HEK293 (cell line): ENCODE measurements at regions not wholly inside any gene's neighbourhood (a gene's known extent, or its start where the extent isn't known, plus 50 kb on each side); places are given as distances from the start of the nearest gene placed in this dataset.

Experiments used
- CTCF ChIA-PET: fragments of 350-600 bp; formaldehyde crosslinking; extraction: SDS; loops from one replicate; lab custom pipeline; 2021; ENCODE audit warnings: antibody characterized with exemption; lab: Yijun Ruan, JAX
- POLR2A ChIA-PET: fragments of 300-600 bp; formaldehyde crosslinking; extraction: SDS; loops from one replicate; lab custom pipeline; 2020; ENCODE audit warnings: antibody characterized with exemption, inconsistent platforms; lab: Yijun Ruan, JAX
- H3K27ac ChIP-seq: fragments of 200-500 bp; sonication (Bioruptor generic); 2 replicates; pipeline ENCODE4 v1.5.1; 2014; ENCODE audit warnings: low read depth, low read length, control low read depth, inconsistent platforms; ENCODE audit errors: extremely low read depth
- H3K36me3 ChIP-seq, 2 experiments: fragments of 200-500 bp in 1 of 2; sonication (Bioruptor generic) in 1 of 2; 1 replicate in 1 of 2; 2 replicates in 1 of 2; pipeline ENCODE4 v1.5.1; 2014 to 2017; ENCODE audit warnings: inconsistent platforms in 2 of 2, low read length in 2 of 2; ENCODE audit not compliant: control insufficient read depth in 2 of 2, insufficient read depth in 1 of 2
- H3K4me1 ChIP-seq: fragments of 200-500 bp; sonication (Bioruptor generic); 2 replicates; pipeline ENCODE4 v1.5.1; 2014; ENCODE audit warnings: mild to moderate bottlenecking, low read length, inconsistent platforms; ENCODE audit not compliant: control insufficient read depth, insufficient read depth
- H3K4me3 ChIP-seq: 2 replicates; pipeline ENCODE4 v1.5.1; 2011; ENCODE audit warnings: low read depth, mild to moderate bottlenecking, control low read depth, low read length, moderate library complexity
- H3K9me3 ChIP-seq: fragments of 200-500 bp; sonication (Bioruptor generic); 2 replicates; pipeline ENCODE4 v1.5.1; 2014; ENCODE audit warnings: low read depth, low read length, inconsistent platforms; ENCODE audit not compliant: control insufficient read depth, insufficient read depth
- KLF16 ChIP-seq: fragments of 450-650 bp; formaldehyde crosslinking; IDR thresholded peaks from 2 replicates; pipeline ENCODE4 v1.5.1; 2017; ENCODE audit warnings: missing biosample characterization, missing genetic modification characterization
- KLF9 ChIP-seq: fragments of 450-650 bp; formaldehyde crosslinking; IDR thresholded peaks from 2 replicates; pipeline ENCODE4 v1.5.1; 2016; ENCODE audit warnings: missing biosample characterization, missing genetic modification characterization, low read depth
- REPIN1 ChIP-seq: fragments of 450-650 bp; formaldehyde crosslinking; IDR thresholded peaks from 2 replicates; pipeline ENCODE4 v1.5.1; 2017; ENCODE audit warnings: missing biosample characterization, missing genetic modification characterization, low read depth
- ZBTB20 ChIP-seq: fragments of 450-650 bp; formaldehyde crosslinking; IDR thresholded peaks from 2 replicates; pipeline ENCODE4 v1.5.1; 2016; ENCODE audit warnings: missing biosample characterization, missing genetic modification characterization
- ZEB2 ChIP-seq: fragments of 450-650 bp; formaldehyde crosslinking; IDR thresholded peaks from 2 replicates; pipeline ENCODE4 v1.5.1; 2016; ENCODE audit warnings: missing biosample characterization, missing genetic modification characterization
- ZNF10 ChIP-seq: fragments of 450-650 bp; formaldehyde crosslinking; IDR thresholded peaks from 2 replicates; pipeline ENCODE4 v1.5.1; 2017; ENCODE audit warnings: missing biosample characterization, missing genetic modification characterization
- ZNF157 ChIP-seq: fragments of 450-650 bp; formaldehyde crosslinking; IDR thresholded peaks from 2 replicates; pipeline ENCODE4 v1.5.1; 2016; ENCODE audit warnings: missing biosample characterization, missing genetic modification characterization
- ZNF335 ChIP-seq: fragments of 450-650 bp; formaldehyde crosslinking; conservative IDR thresholded peaks from 2 replicates; pipeline ENCODE4 v1.5.1; 2016; ENCODE audit warnings: missing biosample characterization, missing genetic modification characterization
- ZNF37A ChIP-seq: fragments of 450-650 bp; IDR thresholded peaks from 2 replicates; pipeline ENCODE4 v1.5.1; 2018; ENCODE audit warnings: missing biosample characterization, missing genetic modification characterization
- ZNF521 ChIP-seq: fragments of 450-650 bp; formaldehyde crosslinking; IDR thresholded peaks from 2 replicates; pipeline ENCODE4 v1.5.1; 2017; ENCODE audit warnings: missing biosample characterization, mild to moderate bottlenecking, missing genetic modification characterization
- ZNF561 ChIP-seq: fragments of 450-650 bp; IDR thresholded peaks from 2 replicates; pipeline ENCODE4 v1.5.1; 2018; ENCODE audit warnings: missing biosample characterization, missing genetic modification characterization, borderline replicate concordance
- ZNF571 ChIP-seq: fragments of 450-650 bp; formaldehyde crosslinking; IDR thresholded peaks from 2 replicates; pipeline ENCODE4 v1.5.0; 2017; ENCODE audit warnings: missing biosample characterization, missing genetic modification characterization
- ZNF610 ChIP-seq: fragments of 450-650 bp; formaldehyde crosslinking; IDR thresholded peaks from 2 replicates; pipeline ENCODE4 v1.5.1; 2016; ENCODE audit warnings: missing biosample characterization, missing genetic modification characterization, borderline replicate concordance
- ZNF623 ChIP-seq: fragments of 450-650 bp; formaldehyde crosslinking; IDR thresholded peaks from 2 replicates; pipeline ENCODE4 v1.5.1; 2016; ENCODE audit warnings: missing biosample characterization, missing genetic modification characterization
- ZNF701 ChIP-seq: fragments of 450-650 bp; formaldehyde crosslinking; IDR thresholded peaks from 2 replicates; pipeline ENCODE4 v1.5.1; 2016; ENCODE audit warnings: missing biosample characterization, missing genetic modification characterization
- ZXDB ChIP-seq: fragments of 450-650 bp; formaldehyde crosslinking; IDR thresholded peaks from 2 replicates; pipeline ENCODE4 v1.5.1; 2016; ENCODE audit warnings: missing biosample characterization, missing genetic modification characterization
- TF ChIP-seq, protein P1 (sequence below): fragments of 450-650 bp; formaldehyde crosslinking; conservative IDR thresholded peaks from 2 replicates; pipeline ENCODE4 v1.5.1; 2016; ENCODE audit warnings: low read depth, missing biosample characterization, missing genetic modification characterization
- TF ChIP-seq, protein P2 (sequence below): fragments of 450-650 bp; formaldehyde crosslinking; IDR thresholded peaks from 2 replicates; pipeline ENCODE4 v1.5.1; 2016; ENCODE audit warnings: missing biosample characterization, missing genetic modification characterization
- TF ChIP-seq, protein P3 (sequence below): fragments of 450-650 bp; formaldehyde crosslinking; IDR thresholded peaks from 2 replicates; pipeline ENCODE4 v1.5.1; 2016; ENCODE audit warnings: missing biosample characterization, missing genetic modification characterization, borderline replicate concordance

DNA sequence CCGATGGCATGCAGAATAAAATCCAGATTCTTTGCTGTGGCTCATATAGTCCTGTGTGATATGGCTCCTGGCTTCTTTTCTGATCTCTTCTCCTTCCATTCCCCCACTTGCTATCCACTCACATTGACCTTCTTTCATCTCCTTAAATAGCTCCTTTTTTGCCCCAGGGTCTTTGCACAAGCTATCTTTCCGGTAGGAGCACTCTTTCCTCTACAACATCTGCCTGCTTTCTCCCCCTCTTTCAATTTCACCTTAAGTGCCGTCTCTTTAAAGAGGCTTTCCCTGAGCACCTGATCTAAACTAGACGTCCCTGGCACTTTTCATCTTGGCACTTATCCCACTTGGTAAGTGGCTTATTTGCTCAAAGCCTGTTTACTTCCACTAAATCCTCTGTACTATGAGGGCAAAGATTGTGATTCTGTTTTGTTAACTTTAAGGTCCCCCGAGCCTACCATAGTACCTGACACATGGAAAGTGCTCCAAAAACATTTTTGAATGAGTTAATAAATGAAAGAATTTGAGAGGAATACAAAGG, 323.3 kb upstream of the TLE3 start:
- TF ChIP-seq ZNF37A (tag by site-specific recombination) (no peak), REPIN1 (tag by site-specific recombination) (no peak), ZNF701 (tag by site-specific recombination) (no peak), ZNF623 (tag by site-specific recombination) (peak; percentile 91), ZNF610 (no peak), ZNF561 (tag by site-specific recombination) (no peak), ZNF335 (tag by site-specific recombination) (peak; percentile 63; the same call in 1 of the 2 replicates), ZEB2 (no peak), KLF9 (tag by site-specific recombination) (no peak), ZXDB (tag by site-specific recombination) (no peak), ZNF10 (no peak), ZNF571 (no peak), ZNF157 (tag by site-specific recombination) (no peak), ZBTB20 (peak; percentile 36; the same call in 1 of the 2 replicates), ZNF521 (tag by site-specific recombination) (no peak), KLF16 (no peak)
- TF ChIP-seq, protein P1, sequence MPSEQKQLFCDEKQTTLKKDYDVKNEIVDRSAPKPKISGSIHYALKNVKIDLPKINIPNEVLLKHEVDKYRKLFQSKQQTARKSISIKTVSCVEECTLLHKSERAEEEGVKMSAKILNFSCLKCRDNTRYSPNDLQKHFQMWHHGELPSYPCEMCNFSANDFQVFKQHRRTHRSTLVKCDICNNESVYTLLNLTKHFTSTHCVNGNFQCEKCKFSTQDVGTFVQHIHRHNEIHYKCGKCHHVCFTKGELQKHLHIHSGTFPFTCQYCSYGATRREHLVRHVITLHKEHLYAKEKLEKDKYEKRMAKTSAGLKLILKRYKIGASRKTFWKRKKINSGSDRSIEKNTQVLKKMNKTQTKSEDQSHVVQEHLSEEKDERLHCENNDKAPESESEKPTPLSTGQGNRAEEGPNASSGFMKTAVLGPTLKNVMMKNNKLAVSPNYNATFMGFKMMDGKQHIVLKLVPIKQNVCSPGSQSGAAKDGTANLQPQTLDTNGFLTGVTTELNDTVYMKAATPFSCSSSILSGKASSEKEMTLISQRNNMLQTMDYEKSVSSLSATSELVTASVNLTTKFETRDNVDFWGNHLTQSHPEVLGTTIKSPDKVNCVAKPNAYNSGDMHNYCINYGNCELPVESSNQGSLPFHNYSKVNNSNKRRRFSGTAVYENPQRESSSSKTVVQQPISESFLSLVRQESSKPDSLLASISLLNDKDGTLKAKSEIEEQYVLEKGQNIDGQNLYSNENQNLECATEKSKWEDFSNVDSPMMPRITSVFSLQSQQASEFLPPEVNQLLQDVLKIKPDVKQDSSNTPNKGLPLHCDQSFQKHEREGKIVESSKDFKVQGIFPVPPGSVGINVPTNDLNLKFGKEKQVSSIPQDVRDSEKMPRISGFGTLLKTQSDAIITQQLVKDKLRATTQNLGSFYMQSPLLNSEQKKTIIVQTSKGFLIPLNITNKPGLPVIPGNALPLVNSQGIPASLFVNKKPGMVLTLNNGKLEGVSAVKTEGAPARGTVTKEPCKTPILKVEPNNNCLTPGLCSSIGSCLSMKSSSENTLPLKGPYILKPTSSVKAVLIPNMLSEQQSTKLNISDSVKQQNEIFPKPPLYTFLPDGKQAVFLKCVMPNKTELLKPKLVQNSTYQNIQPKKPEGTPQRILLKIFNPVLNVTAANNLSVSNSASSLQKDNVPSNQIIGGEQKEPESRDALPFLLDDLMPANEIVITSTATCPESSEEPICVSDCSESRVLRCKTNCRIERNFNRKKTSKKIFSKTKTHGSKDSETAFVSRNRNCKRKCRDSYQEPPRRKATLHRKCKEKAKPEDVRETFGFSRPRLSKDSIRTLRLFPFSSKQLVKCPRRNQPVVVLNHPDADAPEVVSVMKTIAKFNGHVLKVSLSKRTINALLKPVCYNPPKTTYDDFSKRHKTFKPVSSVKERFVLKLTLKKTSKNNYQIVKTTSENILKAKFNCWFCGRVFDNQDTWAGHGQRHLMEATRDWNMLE = no peak
- TF ChIP-seq, protein P2, sequence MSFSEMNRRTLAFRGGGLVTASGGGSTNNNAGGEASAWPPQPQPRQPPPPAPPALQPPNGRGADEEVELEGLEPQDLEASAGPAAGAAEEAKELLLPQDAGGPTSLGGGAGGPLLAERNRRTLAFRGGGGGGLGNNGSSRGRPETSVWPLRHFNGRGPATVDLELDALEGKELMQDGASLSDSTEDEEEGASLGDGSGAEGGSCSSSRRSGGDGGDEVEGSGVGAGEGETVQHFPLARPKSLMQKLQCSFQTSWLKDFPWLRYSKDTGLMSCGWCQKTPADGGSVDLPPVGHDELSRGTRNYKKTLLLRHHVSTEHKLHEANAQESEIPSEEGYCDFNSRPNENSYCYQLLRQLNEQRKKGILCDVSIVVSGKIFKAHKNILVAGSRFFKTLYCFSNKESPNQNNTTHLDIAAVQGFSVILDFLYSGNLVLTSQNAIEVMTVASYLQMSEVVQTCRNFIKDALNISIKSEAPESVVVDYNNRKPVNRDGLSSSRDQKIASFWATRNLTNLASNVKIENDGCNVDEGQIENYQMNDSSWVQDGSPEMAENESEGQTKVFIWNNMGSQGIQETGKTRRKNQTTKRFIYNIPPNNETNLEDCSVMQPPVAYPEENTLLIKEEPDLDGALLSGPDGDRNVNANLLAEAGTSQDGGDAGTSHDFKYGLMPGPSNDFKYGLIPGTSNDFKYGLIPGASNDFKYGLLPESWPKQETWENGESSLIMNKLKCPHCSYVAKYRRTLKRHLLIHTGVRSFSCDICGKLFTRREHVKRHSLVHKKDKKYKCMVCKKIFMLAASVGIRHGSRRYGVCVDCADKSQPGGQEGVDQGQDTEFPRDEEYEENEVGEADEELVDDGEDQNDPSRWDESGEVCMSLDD (tag by site-specific recombination) = no peak
- TF ChIP-seq, protein P3, sequence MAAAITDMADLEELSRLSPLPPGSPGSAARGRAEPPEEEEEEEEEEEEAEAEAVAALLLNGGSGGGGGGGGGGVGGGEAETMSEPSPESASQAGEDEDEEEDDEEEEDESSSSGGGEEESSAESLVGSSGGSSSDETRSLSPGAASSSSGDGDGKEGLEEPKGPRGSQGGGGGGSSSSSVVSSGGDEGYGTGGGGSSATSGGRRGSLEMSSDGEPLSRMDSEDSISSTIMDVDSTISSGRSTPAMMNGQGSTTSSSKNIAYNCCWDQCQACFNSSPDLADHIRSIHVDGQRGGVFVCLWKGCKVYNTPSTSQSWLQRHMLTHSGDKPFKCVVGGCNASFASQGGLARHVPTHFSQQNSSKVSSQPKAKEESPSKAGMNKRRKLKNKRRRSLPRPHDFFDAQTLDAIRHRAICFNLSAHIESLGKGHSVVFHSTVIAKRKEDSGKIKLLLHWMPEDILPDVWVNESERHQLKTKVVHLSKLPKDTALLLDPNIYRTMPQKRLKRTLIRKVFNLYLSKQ (tag by site-specific recombination) = no peak
- no peaks in the 10 kb centered on the region for H3K9me3 ChIP-seq
- peaks cover 9% of the 10 kb centered on the region for H3K4me1 ChIP-seq
- ChIA-PET CTCF (interaction anchor here (0.5 to 1.8 kb wide), 4 partner anchors 19 to 405 kb away, joined by 3 to 5 read pairs (median 5); no protein-coding TSS in a partner anchor), POLR2A (no interaction called here)
- H3K36me3 ChIP-seq = no peaks in the 10 kb centered on the region
- H3K4me3 ChIP-seq = no peak overlapping the region
- H3K27ac ChIP-seq = no peak overlapping the region
